HG03135 (cell line): ENCODE measurements at regions not wholly inside any gene's neighbourhood (a gene's known extent, or its start where the extent isn't known, plus 50 kb on each side); places are given as distances from the start of the nearest gene placed in this dataset.

ENCODE experiments used
- ATAC-seq: cut with Tn5 transposase; IDR thresholded peaks from one replicate; pipeline ENCODE4 v1.9.1; 2021; ENCODE audit warnings: mild to moderate bottlenecking, moderate library complexity; ENCODE audit not compliant: unreplicated experiment

DNA sequence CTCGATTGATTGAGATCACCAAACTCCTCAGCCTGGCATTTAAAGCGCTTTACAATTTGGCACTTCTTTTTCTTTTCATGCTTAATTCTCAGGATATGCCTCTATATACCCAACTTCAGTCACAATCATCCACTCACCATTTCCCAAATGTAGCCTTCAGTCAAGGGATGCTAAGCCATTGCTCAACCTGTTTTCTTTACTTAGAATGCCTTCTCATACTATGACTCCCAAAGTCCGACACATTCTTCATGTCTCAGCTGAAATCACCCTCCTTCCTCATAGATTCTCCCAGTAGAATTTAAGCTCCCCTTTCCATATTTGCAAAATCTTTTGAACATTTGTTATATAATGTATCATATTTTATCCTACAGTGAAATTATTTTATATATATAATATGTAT, 467.0 kb downstream of the LRIG3 start:
- no peak for ATAC-seq

GRCh38 chr12:58455136-58455535, 465.2 kb downstream of the LRIG3 start:
- ATAC-seq, result no peak

DNA sequence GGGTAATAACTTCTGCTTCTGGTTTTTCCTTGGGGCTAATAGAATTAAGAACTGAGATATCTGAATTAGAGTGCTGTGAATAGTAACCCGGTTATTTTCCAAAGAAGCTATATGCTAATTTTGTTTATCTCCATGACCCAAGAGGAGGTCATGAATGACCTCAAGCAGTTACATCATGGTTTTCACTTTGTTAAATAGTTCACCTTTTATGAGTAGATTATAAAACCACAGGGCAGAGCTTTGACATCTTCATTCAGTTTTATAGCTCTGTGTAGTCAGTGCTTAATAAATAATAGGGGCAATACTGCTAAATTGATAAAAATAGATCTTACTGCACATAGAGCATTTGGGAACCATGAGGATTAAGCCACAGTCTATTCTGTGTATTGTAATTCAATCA, 462.2 kb downstream of the LRIG3 start:
- ATAC-seq, result no peak

- no peak for ATAC-seq
Observed at GRCh38 chr12:58459191-58459590, 461.1 kb downstream of the LRIG3 start.

GRCh38 chr12:58463051-58463450, 457.3 kb downstream of the LRIG3 start:
- no peak for ATAC-seq

- no peak for ATAC-seq
Observed at GRCh38 chr12:58465418-58465817, 454.9 kb downstream of the LRIG3 start.

GRCh38 chr12:58470266-58471010, 449.9 kb downstream of the LRIG3 start:
- ATAC-seq, result no peak

DNA sequence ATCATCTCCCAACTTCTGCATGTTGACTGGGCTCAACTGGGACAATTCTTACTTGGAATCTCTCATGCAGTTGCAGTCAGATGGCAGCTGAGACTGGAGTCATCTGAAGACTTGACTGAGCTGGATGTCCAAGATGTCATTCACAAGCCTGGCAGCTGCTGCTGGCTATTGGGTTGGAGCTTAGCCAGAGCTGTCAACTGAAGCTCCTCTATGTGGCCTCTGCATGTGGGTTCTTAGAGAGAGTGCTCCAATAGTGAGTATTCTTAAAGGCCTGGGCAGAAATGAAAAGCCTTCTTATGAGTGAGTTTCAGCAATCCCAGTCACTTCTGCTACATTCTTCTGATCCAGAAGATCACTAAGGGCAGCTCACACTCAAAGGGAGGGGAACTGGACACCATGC, 440.9 kb downstream of the LRIG3 start:
- ATAC-seq, result no peak

DNA sequence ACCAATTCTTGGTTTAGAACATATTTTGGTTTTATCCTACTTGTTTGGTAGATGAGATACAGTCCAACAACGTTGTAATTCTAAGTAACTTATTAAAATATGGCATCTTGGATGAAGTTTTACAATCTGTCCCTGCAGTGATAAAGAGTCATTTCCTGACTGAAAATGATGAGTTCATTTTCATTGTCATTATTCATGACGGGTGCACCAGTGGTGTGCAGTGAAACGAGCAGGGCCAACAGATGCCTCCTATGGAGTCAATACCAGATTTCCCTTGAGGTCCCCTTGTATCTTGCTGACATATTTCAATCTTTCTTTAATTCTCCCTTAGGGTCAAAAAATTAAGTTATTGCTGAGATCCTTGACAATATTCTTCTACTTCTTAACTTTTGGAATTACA, 438.5 kb downstream of the LRIG3 start:
- no peak for ATAC-seq

GRCh38 chr12:58487255-58487654, 433.0 kb downstream of the LRIG3 start:
- ATAC-seq, result no peak

DNA sequence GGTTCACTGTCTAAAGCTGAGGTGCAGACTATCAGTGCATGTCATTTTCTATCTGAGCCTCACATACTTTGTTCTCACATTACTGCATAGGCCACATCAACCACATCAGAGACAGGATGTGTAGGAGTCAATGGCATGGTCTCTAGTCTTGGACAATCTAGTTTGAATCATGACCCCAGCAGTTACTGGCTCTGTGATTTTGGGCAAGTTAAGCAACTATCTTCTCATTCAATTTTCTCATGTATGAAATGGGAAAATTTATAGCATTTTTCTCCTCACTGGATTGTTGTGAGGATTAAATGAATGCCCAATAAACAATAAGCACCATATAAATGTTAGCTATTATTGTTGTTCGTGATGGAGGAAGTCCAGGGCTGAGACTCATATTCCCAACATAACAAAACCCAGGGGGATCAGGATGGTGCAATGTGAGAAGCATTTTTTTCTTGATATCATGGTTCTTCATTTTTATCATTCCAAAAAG, 432.6 kb downstream of the LRIG3 start:
- ATAC-seq, result no peak

- no peak for ATAC-seq
Observed at GRCh38 chr12:58489394-58489793, 430.9 kb downstream of the LRIG3 start.

GRCh38 chr12:58491306-58491705, 429.0 kb downstream of the LRIG3 start:
- no peak for ATAC-seq

- no peak for ATAC-seq
Observed at GRCh38 chr12:58496411-58497190, 423.7 kb downstream of the LRIG3 start.

- no peak for ATAC-seq
Observed at GRCh38 chr12:58500399-58500798, 419.9 kb downstream of the LRIG3 start.

GRCh38 chr12:58502226-58502625, 418.1 kb downstream of the LRIG3 start:
- ATAC-seq, result no peak

GRCh38 chr12:58502841-58503240, 417.5 kb downstream of the LRIG3 start:
- no peak for ATAC-seq

- ATAC-seq, result no peak
Observed at GRCh38 chr12:58503731-58504130, 416.6 kb downstream of the LRIG3 start.

GRCh38 chr12:58504143-58504938, 416.0 kb downstream of the LRIG3 start:
- no peak for ATAC-seq

- ATAC-seq, result no peak
Observed at GRCh38 chr12:58509116-58509885, 411.0 kb downstream of the LRIG3 start.
